H1 (cell line): ENCODE measurements at regions not wholly inside any gene's neighbourhood (a gene's known extent, or its start where the extent isn't known, plus 50 kb on each side); places are given as distances from the start of the nearest gene placed in this dataset.

Source experiments
- CTCF ChIA-PET: fragments of 300-600 bp; sonication (Branson Sonifier 250); formaldehyde crosslinking; loops from one replicate; lab custom pipeline; 2021; ENCODE audit not compliant: partially characterized antibody; lab: Charles Lee
- POLR2A ChIA-PET: fragments of 300-600 bp; sonication (Branson Sonifier 250); formaldehyde crosslinking; loops from one replicate; lab custom pipeline; 2021; ENCODE audit warnings: inconsistent platforms; ENCODE audit not compliant: partially characterized antibody; lab: Charles Lee
- DNase-seq, 2 experiments: peaks; one replicate each; pipeline versions ENCODE4 v3.0.0 to v3.0.0-alpha.2; 2010 to 2022; ENCODE audit warnings: low spot score in 2 of 2, low read depth in 1 of 2, mixed read lengths in 1 of 2
- FAIRE-seq: peaks from 2 replicates; lab custom pipeline; 2011; peaks lifted over from hg19 to GRCh38; lab: Jason Lieb, UNC
- H2AFZ ChIP-seq: 2 replicates; pipeline ENCODE4 v1.8.1; 2012; ENCODE audit warnings: low read length, inconsistent platforms
- H2AK5ac ChIP-seq: 2 replicates; pipeline ENCODE4 v1.6.1; 2013; ENCODE audit warnings: low read depth, low read length
- H2BK120ac ChIP-seq: replicated peaks from 2 replicates; pipeline ENCODE3; 2013; ENCODE audit warnings: low read depth, low read length, inconsistent platforms
- H2BK12ac ChIP-seq: 2 replicates; pipeline ENCODE4 v1.6.1; 2013; ENCODE audit warnings: low read depth, low read length
- H2BK15ac ChIP-seq: 2 replicates; pipeline ENCODE4 v1.6.1; 2013; ENCODE audit warnings: low read length
- H2BK20ac ChIP-seq: 2 replicates; pipeline ENCODE4 v1.6.1; 2013; ENCODE audit warnings: low read length
- H2BK5ac ChIP-seq: 2 replicates; pipeline ENCODE4 v1.6.1; 2013; ENCODE audit warnings: low read depth, low read length
- H3K14ac ChIP-seq: 2 replicates; pipeline ENCODE4 v1.6.1; 2013; ENCODE audit warnings: inconsistent platforms; ENCODE audit not compliant: insufficient read length
- H3K18ac ChIP-seq: 2 replicates; pipeline ENCODE4 v1.6.1; 2013; ENCODE audit warnings: low read length; ENCODE audit errors: extremely low read depth
- H3K23ac ChIP-seq: 2 replicates; pipeline ENCODE4 v1.6.1; 2013; ENCODE audit warnings: inconsistent platforms; ENCODE audit not compliant: insufficient read length
- H3K23me2 ChIP-seq: 2 replicates; pipeline ENCODE4 v1.6.1; 2013; ENCODE audit warnings: low read depth, low read length
- H3K27ac ChIP-seq: 2 replicates; pipeline ENCODE4 v1.6.1; 2011; ENCODE audit warnings: low read depth, low read length, inconsistent platforms
- H3K27me3 ChIP-seq, 4 experiments: replicated peaks in 1 of 4; 1 replicate in 1 of 4; 2 replicates in 3 of 4; pipeline versions ENCODE4 v1.6.1 to v1.8.1; 2011 to 2013; ENCODE audit warnings: low read length in 3 of 4, mild to moderate bottlenecking in 3 of 4, inconsistent platforms in 2 of 4, mixed read lengths in 2 of 4, moderate library complexity in 1 of 4; ENCODE audit not compliant: control insufficient read depth in 3 of 4, insufficient read depth in 3 of 4; ENCODE audit errors: extremely low read depth in 1 of 4
- H3K36me3 ChIP-seq, 4 experiments: 2 replicates each; pipeline versions ENCODE4 v1.6.1 to v1.8.1; 2011 to 2013; ENCODE audit warnings: mild to moderate bottlenecking in 4 of 4, low read length in 3 of 4, moderate library complexity in 2 of 4, control low read depth in 1 of 4, inconsistent platforms in 1 of 4; ENCODE audit not compliant: insufficient read depth in 4 of 4, control insufficient read depth in 2 of 4
- H3K4ac ChIP-seq: replicated peaks from 2 replicates; pipeline ENCODE3; 2013; ENCODE audit warnings: low read length, low read depth, mixed read lengths, inconsistent platforms; ENCODE audit not compliant: insufficient read length
- H3K4me1 ChIP-seq, 4 experiments: replicated peaks in 1 of 4; 1 replicate in 1 of 4; 2 replicates in 3 of 4; pipeline versions ENCODE4 v1.6.1 to v1.8.1; 2011 to 2013; ENCODE audit warnings: low read length in 3 of 4, inconsistent platforms in 2 of 4, mixed read lengths in 1 of 4; ENCODE audit not compliant: insufficient read depth in 4 of 4, control insufficient read depth in 3 of 4
- H3K4me2 ChIP-seq, 2 experiments: 2 replicates each; pipeline versions ENCODE4 v1.6.1 to v1.8.1; 2011 to 2013; ENCODE audit warnings: low read depth in 2 of 2, low read length in 2 of 2, control low read depth in 1 of 2, inconsistent platforms in 1 of 2, mild to moderate bottlenecking in 1 of 2; ENCODE audit not compliant: insufficient read depth in 1 of 2
- H3K4me3 ChIP-seq, 4 experiments: fragments of 200-600, 300-600 bp in 1 of 4; sonication (generic), shearing (Covaris generic), sonication (Bioruptor Twin) in 1 of 4; 2 replicates each; pipeline versions ENCODE4 v1.5.1 to v1.8.1; 2011 to 2016; ENCODE audit warnings: low read length in 4 of 4, low read depth in 3 of 4, control low read depth in 2 of 4, inconsistent platforms in 2 of 4, mild to moderate bottlenecking in 2 of 4, mixed read lengths in 1 of 4, moderate library complexity in 1 of 4; ENCODE audit not compliant: insufficient read depth in 2 of 4; ENCODE audit errors: extremely low read depth in 1 of 4
- H3K56ac ChIP-seq: replicated peaks from 2 replicates; pipeline ENCODE3; 2013; ENCODE audit warnings: low read depth, mild to moderate bottlenecking, mixed read lengths, low read length, inconsistent platforms; ENCODE audit not compliant: insufficient read length
- H3K79me1 ChIP-seq: 2 replicates; pipeline ENCODE4 v1.6.1; 2013; ENCODE audit warnings: low read depth, low read length, control low read depth
- H3K79me2 ChIP-seq, 2 experiments: 2 replicates each; pipeline versions ENCODE4 v1.6.1 to v1.8.1; 2012 to 2013; ENCODE audit warnings: low read length in 2 of 2, mild to moderate bottlenecking in 2 of 2, inconsistent platforms in 1 of 2; ENCODE audit not compliant: insufficient read depth in 2 of 2, control insufficient read depth in 1 of 2
- H3K9ac ChIP-seq, 4 experiments: replicated peaks in 1 of 4; 1 replicate in 1 of 4; 2 replicates in 3 of 4; pipeline versions ENCODE4 v1.6.1 to v1.8.1; 2011 to 2013; ENCODE audit warnings: low read depth in 3 of 4, low read length in 3 of 4, control low read depth in 2 of 4, mild to moderate bottlenecking in 2 of 4, moderate library complexity in 2 of 4, inconsistent platforms in 1 of 4; ENCODE audit errors: extremely low read depth in 1 of 4
- H3K9me3 ChIP-seq, 2 experiments: 2 replicates each; pipeline versions ENCODE4 v1.6.1 to v1.8.1; 2012 to 2013; ENCODE audit warnings: mild to moderate bottlenecking in 2 of 2, moderate library complexity in 2 of 2, control low read depth in 1 of 2, inconsistent platforms in 1 of 2, low read depth in 1 of 2, low read length in 1 of 2, mixed read lengths in 1 of 2; ENCODE audit not compliant: insufficient read depth in 2 of 2
- H4K20me1 ChIP-seq, 2 experiments: replicated peaks in 1 of 2; 2 replicates each; pipeline versions ENCODE3 to v1.8.1; 2011 to 2013; ENCODE audit warnings: inconsistent platforms in 2 of 2, low read length in 2 of 2, mild to moderate bottlenecking in 1 of 2; ENCODE audit not compliant: insufficient read depth in 2 of 2, control insufficient read depth in 1 of 2
- H4K5ac ChIP-seq: 2 replicates; pipeline ENCODE4 v1.6.1; 2013; ENCODE audit warnings: low read length, low read depth, mixed read lengths, inconsistent platforms; ENCODE audit not compliant: insufficient read length
- H4K8ac ChIP-seq: 2 replicates; pipeline ENCODE4 v1.8.0; 2013; ENCODE audit warnings: mild to moderate bottlenecking, moderate library complexity, low read length, inconsistent platforms; ENCODE audit not compliant: insufficient read depth; ENCODE audit errors: extremely low read depth
- H4K91ac ChIP-seq: replicated peaks from 2 replicates; pipeline ENCODE3; 2013; ENCODE audit warnings: low read length, mixed read lengths, inconsistent platforms; ENCODE audit not compliant: insufficient read length
- ATF2 ChIP-seq: IDR thresholded peaks from 2 replicates; pipeline ENCODE4 v1.6.1; 2012; ENCODE audit warnings: low read length, inconsistent platforms
- CBX5 ChIP-seq: fragments of 300-800, 300-1000 bp; sonication (generic); IDR thresholded peaks from 2 replicates; pipeline ENCODE4 v1.7.1; 2016; ENCODE audit warnings: antibody characterized with exemption, low read length, low read depth
- POU5F1 ChIP-seq: IDR thresholded peaks from 2 replicates; pipeline ENCODE4 v1.6.1; 2011; ENCODE audit warnings: low read depth, mild to moderate bottlenecking, low read length, moderate library complexity
- SUZ12 ChIP-seq: fragments of 200-600 bp; sonication (generic); IDR thresholded peaks from 2 replicates; pipeline ENCODE4 v1.6.1; 2012; ENCODE audit warnings: mild to moderate bottlenecking, inconsistent platforms, low read length, moderate library complexity, mixed read lengths
- WGBS, 2 experiments: shearing (Covaris generic) in 1 of 2; methylation state at CpG; one replicate each; pipeline versions ENCODE4 v1.1.6 to v1.1.7; 2013 to 2015; ENCODE audit warnings: low lambda C conversion rate in 2 of 2, mixed read lengths in 2 of 2, inconsistent platforms in 1 of 2, low coverage in 1 of 2, missing lambda C conversion rate in 1 of 2; ENCODE audit not compliant: insufficient replicate concordance in 2 of 2, insufficient coverage in 1 of 2, insufficient read length in 1 of 2; ENCODE audit errors: extremely low coverage in 1 of 2, missing lambda C conversion rate in 1 of 2; 5-methylcytosine and 5-hydroxymethylcytosine counted together

DNA sequence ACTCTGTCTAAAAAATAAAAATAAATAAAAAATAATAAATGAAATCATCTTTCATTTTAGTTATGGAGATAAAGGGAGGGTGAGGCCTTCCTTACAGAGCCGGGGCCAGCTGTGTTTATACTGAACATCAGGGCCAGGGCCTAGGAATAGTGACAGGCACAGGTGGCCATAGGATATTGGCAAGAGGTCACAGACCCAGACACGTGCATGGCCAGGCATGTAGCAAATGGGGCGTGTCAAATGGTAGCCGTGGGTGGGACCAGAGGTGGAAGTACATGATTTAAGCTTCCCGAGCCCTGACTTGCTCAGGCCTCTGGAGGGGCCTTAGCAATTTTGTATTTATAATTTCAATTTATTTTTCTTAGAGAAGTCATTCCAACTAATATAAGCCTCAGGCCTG, 353.0 kb downstream of the ANKRD30A start:
- WGBS, 2 experiments: 79% methylated on average over 5 of the region's 5 CpGs; no CpG with 5 or more reads in 1 of the 2 experiments
- no peak overlapping the region for H3K4ac ChIP-seq
- no peak overlapping the region for H2BK12ac ChIP-seq
- ChIA-PET POLR2A (no interaction called here), CTCF (no interaction called here)
- H3K4me3 ChIP-seq: no peak overlapping the region
- H3K9ac ChIP-seq: no peak overlapping the region
- H3K56ac ChIP-seq: no peak overlapping the region
- no peak overlapping the region for H3K18ac ChIP-seq
- no peak overlapping the region for H4K91ac ChIP-seq
- no peaks in the 10 kb centered on the region for H3K79me1 ChIP-seq
- FAIRE-seq (no peak), DNase-seq (no peak)
- H2BK15ac ChIP-seq: no peak overlapping the region
- H4K20me1 ChIP-seq: no peaks in the 10 kb centered on the region
- H3K79me2 ChIP-seq: no peaks in the 10 kb centered on the region
- H3K27me3 ChIP-seq: no peaks in the 10 kb centered on the region
- H3K27ac ChIP-seq: no peak overlapping the region
- no peak overlapping the region for H2BK20ac ChIP-seq
- H3K23ac ChIP-seq: no peak overlapping the region
- H3K4me1 ChIP-seq: no peaks in the 10 kb centered on the region
- no peak overlapping the region for H2AK5ac ChIP-seq
- peaks cover 36 to 81% of the 10 kb centered on the region in 2 experiments for H3K9me3 ChIP-seq
- H2BK5ac ChIP-seq: no peak overlapping the region
- H3K23me2 ChIP-seq: no peaks in the 10 kb centered on the region
- no peak overlapping the region for H3K4me2 ChIP-seq
- no peak overlapping the region for H2AFZ ChIP-seq
- H3K14ac ChIP-seq: no peak overlapping the region
- H4K8ac ChIP-seq: no peak overlapping the region
- H2BK120ac ChIP-seq: no peak overlapping the region
- no peaks in the 10 kb centered on the region for H3K36me3 ChIP-seq
- no peak overlapping the region for H4K5ac ChIP-seq
- no peak for TF ChIP-seq SUZ12
- no peak for TF ChIP-seq CBX5
- TF ChIP-seq ATF2: no peak
- no peak for TF ChIP-seq POU5F1
